Chondrocyte (in vitro differentiated cells): ENCODE measurements at regions not wholly inside any gene's neighbourhood (a gene's known extent, or its start where the extent isn't known, plus 50 kb on each side); places are given as distances from the start of the nearest gene placed in this dataset.

Source experiments
- DNase-seq: peaks from one replicate; pipeline ENCODE4 v3.0.0; 2021; ENCODE audit warnings: mixed read lengths, low spot score
- H3K27ac Mint-ChIP-seq: one replicate; pipeline ENCODE4 v1.8.0; 2021; ENCODE audit warnings: mild to moderate bottlenecking, moderate library complexity, mixed read lengths; ENCODE audit not compliant: unreplicated experiment
- H3K27me3 Mint-ChIP-seq: 2 replicates; pipeline ENCODE4 v1.8.0; 2021; ENCODE audit warnings: low read depth, mixed read lengths
- H3K36me3 Mint-ChIP-seq: 2 replicates; pipeline ENCODE4 v1.8.0; 2021; ENCODE audit warnings: low read depth, mixed read lengths
- H3K4me1 Mint-ChIP-seq: 2 replicates; pipeline ENCODE4 v1.8.0; 2021; ENCODE audit warnings: low read depth, mild to moderate bottlenecking, mixed read lengths
- H3K4me3 Mint-ChIP-seq: one replicate; pipeline ENCODE4 v1.8.0; 2021; ENCODE audit warnings: mild to moderate bottlenecking, moderate library complexity, mixed read lengths; ENCODE audit not compliant: unreplicated experiment
- H3K9me3 Mint-ChIP-seq: 2 replicates; pipeline ENCODE4 v1.8.0; 2021; ENCODE audit warnings: low read depth, mixed read lengths
- TF ChIP-seq, protein P1 (sequence below): fragments of 200-600 bp; sonication (generic); IDR thresholded peaks from 2 replicates; pipeline ENCODE4 v1.5.0; 2021; ENCODE audit warnings: antibody characterized with exemption, mild to moderate bottlenecking, moderate library complexity

DNA sequence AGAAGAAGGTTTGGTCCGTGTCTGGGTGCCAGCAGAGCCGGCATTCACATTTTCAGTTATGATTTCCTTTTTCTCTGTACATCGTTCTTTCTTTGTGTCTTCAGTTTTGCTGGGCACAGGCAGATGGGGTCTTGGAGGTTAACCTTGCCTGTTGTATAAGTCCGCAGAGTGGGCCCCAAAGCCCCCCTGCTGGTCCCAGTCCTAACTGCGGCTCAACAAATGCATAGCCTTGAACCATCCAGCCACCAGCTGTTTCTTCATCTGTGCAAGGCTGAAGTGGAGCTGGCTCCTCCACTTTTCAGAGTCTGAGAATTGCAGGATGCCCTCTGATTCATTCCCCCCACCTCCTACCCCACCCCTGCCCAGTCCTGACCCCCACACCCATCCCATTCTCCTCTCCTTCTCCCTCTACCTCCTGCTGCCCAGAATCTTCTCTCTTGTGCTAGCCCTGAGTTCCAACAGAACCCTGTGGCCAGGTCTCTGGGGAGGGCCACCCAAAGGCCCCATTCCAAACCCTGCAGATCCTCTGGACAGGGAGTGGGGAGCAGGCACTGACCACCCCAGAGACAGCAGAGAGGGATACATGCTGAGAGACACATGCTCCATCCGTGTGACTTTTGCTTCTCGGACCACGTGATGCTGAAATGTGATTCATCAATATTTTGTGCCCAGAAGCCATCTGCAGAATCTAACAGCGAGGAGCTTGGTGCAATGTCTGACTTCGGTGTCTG, 386.5 kb upstream of the SULF2 start:
- Mint-ChIP-seq H3K4me1 (no peaks in the 10 kb centered on the region), H3K4me3 (no peak overlapping the region), H3K27ac (no peak overlapping the region), H3K36me3 (peaks cover 2% of the 10 kb centered on the region), H3K27me3 (peaks cover 60% of the 10 kb centered on the region), H3K9me3 (peaks cover 6% of the 10 kb centered on the region)
- TF ChIP-seq, protein P1, sequence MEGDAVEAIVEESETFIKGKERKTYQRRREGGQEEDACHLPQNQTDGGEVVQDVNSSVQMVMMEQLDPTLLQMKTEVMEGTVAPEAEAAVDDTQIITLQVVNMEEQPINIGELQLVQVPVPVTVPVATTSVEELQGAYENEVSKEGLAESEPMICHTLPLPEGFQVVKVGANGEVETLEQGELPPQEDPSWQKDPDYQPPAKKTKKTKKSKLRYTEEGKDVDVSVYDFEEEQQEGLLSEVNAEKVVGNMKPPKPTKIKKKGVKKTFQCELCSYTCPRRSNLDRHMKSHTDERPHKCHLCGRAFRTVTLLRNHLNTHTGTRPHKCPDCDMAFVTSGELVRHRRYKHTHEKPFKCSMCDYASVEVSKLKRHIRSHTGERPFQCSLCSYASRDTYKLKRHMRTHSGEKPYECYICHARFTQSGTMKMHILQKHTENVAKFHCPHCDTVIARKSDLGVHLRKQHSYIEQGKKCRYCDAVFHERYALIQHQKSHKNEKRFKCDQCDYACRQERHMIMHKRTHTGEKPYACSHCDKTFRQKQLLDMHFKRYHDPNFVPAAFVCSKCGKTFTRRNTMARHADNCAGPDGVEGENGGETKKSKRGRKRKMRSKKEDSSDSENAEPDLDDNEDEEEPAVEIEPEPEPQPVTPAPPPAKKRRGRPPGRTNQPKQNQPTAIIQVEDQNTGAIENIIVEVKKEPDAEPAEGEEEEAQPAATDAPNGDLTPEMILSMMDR = no peak
- DNase-seq = no peak

DNA sequence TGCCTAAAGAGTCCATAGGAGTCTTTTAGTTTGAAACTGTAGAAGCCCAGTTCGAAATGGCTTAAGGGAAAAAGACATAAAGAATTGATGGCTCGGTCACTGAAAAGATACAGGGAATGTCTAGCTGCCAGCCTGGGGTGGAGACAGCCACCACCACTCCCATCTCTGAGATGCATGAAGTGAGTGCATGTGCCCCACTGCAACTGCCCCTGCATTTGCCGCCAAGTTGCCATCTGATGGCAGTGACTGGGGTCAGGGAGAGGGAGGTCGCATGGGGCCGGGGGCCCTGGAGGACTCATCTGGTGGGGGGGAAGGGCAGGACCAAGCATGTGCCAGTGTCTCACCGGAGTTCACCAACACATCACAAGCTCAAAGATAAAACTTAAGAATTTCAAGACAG, 385.8 kb upstream of the SULF2 start:
- Mint-ChIP-seq H3K36me3 (peaks cover 2% of the 10 kb centered on the region), H3K27me3 (peaks cover 62% of the 10 kb centered on the region), H3K27ac (no peak overlapping the region), H3K4me1 (no peaks in the 10 kb centered on the region), H3K9me3 (peaks cover 6% of the 10 kb centered on the region), H3K4me3 (no peak overlapping the region)
- no peak for DNase-seq
- TF ChIP-seq, protein P1 = no peak

DNA sequence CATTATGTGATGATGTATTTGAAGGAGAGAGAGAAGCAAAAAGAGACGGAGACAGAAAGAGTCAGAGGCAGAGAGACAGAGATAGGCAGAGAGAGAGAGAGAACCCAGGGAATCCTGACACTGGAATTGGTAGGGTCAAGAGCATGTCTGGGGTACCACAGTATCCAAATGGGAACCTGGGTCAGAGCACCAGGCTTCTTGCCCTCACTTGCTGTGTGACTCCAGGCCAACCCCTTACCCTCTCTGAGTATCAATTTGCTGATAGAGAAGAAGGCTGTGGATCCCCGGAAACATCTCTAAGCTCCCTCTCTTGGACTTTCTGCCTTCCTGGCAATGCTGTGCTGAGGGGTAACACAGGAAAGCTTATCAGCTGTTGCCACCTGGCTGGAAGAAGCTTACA, 385.3 kb upstream of the SULF2 start:
- Mint-ChIP-seq H3K4me3 (no peak overlapping the region), H3K36me3 (peaks cover 2% of the 10 kb centered on the region), H3K9me3 (peaks cover 6% of the 10 kb centered on the region), H3K4me1 (no peaks in the 10 kb centered on the region), H3K27me3 (peaks cover 63% of the 10 kb centered on the region), H3K27ac (no peak overlapping the region)
- no peak for DNase-seq
- TF ChIP-seq, protein P1 = no peak

DNA sequence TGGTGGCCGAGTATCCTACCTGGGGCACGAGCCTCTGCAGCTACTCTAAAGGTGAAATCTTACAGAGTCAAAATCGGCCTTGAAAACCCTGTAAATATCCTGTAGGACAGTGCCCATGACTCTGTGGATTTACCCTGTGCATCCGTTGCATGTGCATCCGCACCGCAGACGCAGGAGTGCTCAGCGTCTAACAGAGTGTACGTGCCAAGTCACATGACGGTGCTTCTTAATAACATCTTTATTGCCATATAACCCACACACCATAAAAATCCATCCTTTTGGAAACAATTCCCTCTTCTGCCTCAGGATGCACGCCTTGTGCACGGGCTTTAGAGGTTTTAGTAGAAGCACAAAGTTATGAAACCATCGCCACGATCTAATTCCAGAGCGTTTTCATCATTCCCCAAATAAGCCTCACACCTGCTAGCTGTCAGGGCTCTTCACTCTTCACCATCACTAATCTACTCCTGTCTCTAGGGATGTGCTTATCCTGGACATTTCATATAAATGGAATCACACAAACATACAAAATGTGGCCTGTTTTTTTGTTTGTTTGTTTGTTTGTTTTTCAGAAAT, 384.5 kb upstream of the SULF2 start:
- Mint-ChIP-seq H3K27ac (no peak overlapping the region), H3K27me3 (peaks cover 70% of the 10 kb centered on the region), H3K4me3 (no peak overlapping the region), H3K36me3 (peaks cover 2% of the 10 kb centered on the region), H3K4me1 (no peaks in the 10 kb centered on the region), H3K9me3 (peaks cover 6% of the 10 kb centered on the region)
- DNase-seq = no peak
- TF ChIP-seq, protein P1 = no peak

DNA sequence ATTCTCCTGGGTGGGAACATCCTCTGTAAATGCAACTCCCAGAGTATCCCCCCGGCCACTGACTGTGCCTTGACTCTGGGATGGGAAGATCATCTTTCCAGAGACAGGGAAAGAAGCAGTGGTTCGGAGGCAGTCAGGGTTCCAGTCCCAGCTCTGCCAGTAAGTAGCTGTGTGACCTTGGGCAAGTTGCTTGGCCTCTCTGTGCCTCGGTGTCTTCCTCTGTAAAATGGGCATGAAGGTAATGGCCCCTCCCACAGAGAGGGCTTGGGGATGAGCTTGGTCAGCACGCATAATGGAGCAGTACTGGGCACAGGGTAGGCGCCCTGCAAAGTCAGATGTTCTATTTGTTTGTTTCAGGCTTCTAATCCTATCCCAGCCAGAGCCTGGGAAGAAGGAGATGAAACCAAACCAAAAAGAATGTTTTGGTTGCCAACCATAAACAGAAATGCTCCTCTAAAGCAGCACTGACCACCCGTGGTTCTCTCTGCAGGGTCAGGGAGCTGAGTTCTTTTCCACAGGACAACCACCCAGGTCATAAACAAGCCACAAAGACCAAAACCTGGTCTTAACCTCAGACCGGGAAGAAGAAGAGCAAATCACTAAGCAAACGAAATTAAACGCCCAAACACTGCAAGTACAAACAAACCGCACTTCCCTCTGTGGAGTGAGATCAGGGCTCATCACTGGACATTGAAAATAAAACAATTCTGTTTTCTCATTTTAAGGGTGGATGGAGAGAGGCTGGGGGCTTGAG, 381.0 kb upstream of the SULF2 start:
- Mint-ChIP-seq H3K27ac (no peak overlapping the region), H3K36me3 (no peaks in the 10 kb centered on the region), H3K4me1 (no peaks in the 10 kb centered on the region), H3K9me3 (no peaks in the 10 kb centered on the region), H3K27me3 (peaks cover 60% of the 10 kb centered on the region), H3K4me3 (no peak overlapping the region)
- no peak for DNase-seq
- TF ChIP-seq, protein P1 = no peak
